ENCODE measurements at regions not wholly inside any gene's neighbourhood (a gene's known extent, or its start where the extent isn't known, plus 50 kb on each side); places are given as distances from the start of the nearest gene placed in this dataset.

- DNase-seq (ENCODE audit: low spot score) (no peak), ATAC-seq (no peak)
- Histone ChIP-seq H3K4me3 (no peak overlapping the region), H3K79me2 (replicated peaks; ENCODE audit: insufficient read depth) (no peaks in the 10 kb centered on the region), H3K27me3 (ENCODE audit: insufficient read depth) (no peaks in the 10 kb centered on the region), H3F3A (replicated peaks; ENCODE audit: low read depth) (no peaks in the 10 kb centered on the region), H3K4me2 (no peak overlapping the region), H4K20me1 (replicated peaks; ENCODE audit: insufficient read depth) (no peaks in the 10 kb centered on the region), H3K4me1 (ENCODE audit: insufficient read depth) (peaks cover 11% of the 10 kb centered on the region), H3K27ac (ENCODE audit: low read depth) (no peak overlapping the region), H2AFZ (no peak overlapping the region), H3K36me3 (ENCODE audit: insufficient read depth) (no peaks in the 10 kb centered on the region), H3K9me2 (ENCODE audit: insufficient read depth) (no peaks in the 10 kb centered on the region; the same call in 1 of the 2 replicates)
- Mint-ChIP-seq H3K36me3 (ENCODE audit: low read depth) (no peaks in the 10 kb centered on the region), H3K4me1 (peaks cover 8% of the 10 kb centered on the region), H3K27ac (no peak overlapping the region), H3K4me3 (no peak overlapping the region), H3K9me3 (no peaks in the 10 kb centered on the region), H3K27me3 (ENCODE audit: insufficient read depth, low read depth, poor library complexity) (no peaks in the 10 kb centered on the region)
- TF ChIP-seq ETS1 (IDR thresholded peaks at IDR 0.05) (no peak), EZH2 (IDR thresholded peaks at IDR 0.05; ENCODE audit: low read depth, unreplicated experiment) (no peak), STAT1 (IDR thresholded peaks at IDR 0.05; ENCODE audit: unreplicated experiment) (no peak), ZNF462 (CRISPR knock-in tag; IDR thresholded peaks at IDR 0.05) (no peak), CREB1 (CRISPR knock-in tag; IDR thresholded peaks at IDR 0.05; ENCODE audit: low read depth) (no peak)
Measured at GRCh38 chr2:51959696-51960095, 927.8 kb upstream of the NRXN1 start.

- H3K36me3 ChIP-seq (ENCODE audit: insufficient read depth) = peaks cover 2% of the 10 kb centered on the region; the same call in 1 of the 2 replicates
- Mint-ChIP-seq H3K36me3 (ENCODE audit: low read depth) (peaks cover 29% of the 10 kb centered on the region; the same call in 2 of the 3 replicates), H3K4me1 (peaks cover 3% of the 10 kb centered on the region; the same call in 2 of the 3 replicates), H3K27me3 (ENCODE audit: insufficient read depth, low read depth, poor library complexity) (no peaks in the 10 kb centered on the region), H3K9me3 (peaks cover 37% of the 10 kb centered on the region), H3K4me3 (no peak overlapping the region), H3K27ac (no peak overlapping the region)
- H3K4me1 ChIP-seq (ENCODE audit: insufficient read depth) = peaks cover 11% of the 10 kb centered on the region
- TF ChIP-seq ZNF114 (CRISPR knock-in tag; IDR thresholded peaks at IDR 0.05) (no peak), REST (IDR thresholded peaks at IDR 0.05; ENCODE audit: unreplicated experiment) (no peak), EZH2phosphoT487 (IDR thresholded peaks at IDR 0.05; ENCODE audit: unreplicated experiment) (no peak), CTCF (conservative IDR thresholded peaks at IDR 0.05; ENCODE audit: low read depth in 2 of 2) (no peak), POLR2AphosphoS5 (IDR thresholded peaks at IDR 0.05; ENCODE audit: low read depth) (no peak)
- no peaks in the 10 kb centered on the region; the same call in 1 of the 2 replicates for H3K9me2 ChIP-seq (ENCODE audit: insufficient read depth)
- H3F3A ChIP-seq (replicated peaks; ENCODE audit: low read depth) = no peaks in the 10 kb centered on the region
- ATAC-seq (no peak), DNase-seq (ENCODE audit: low spot score) (no peak)
- no peaks in the 10 kb centered on the region for H3K27me3 ChIP-seq (ENCODE audit: insufficient read depth)
- H2AFZ ChIP-seq = no peak overlapping the region
- H3K27ac ChIP-seq (ENCODE audit: low read depth) = no peak overlapping the region
- no peak overlapping the region for H3K4me3 ChIP-seq
- H3K4me2 ChIP-seq = no peak overlapping the region
- no peaks in the 10 kb centered on the region for H4K20me1 ChIP-seq (replicated peaks; ENCODE audit: insufficient read depth)
- no peaks in the 10 kb centered on the region for H3K79me2 ChIP-seq (replicated peaks; ENCODE audit: insufficient read depth)
Measured at GRCh38 chr2:51953931-51954330, 922.0 kb upstream of the NRXN1 start.

Measured in GM23338 (cell line).